Right ventricle myocardium superior (tissue), 1 donor: ENCODE measurements at regions not wholly inside any gene's neighbourhood (a gene's known extent, or its start where the extent isn't known, plus 50 kb on each side); places are given as distances from the start of the nearest gene placed in this dataset.

Source experiments
- ATAC-seq: fragments of 200-7000 bp; cut with Tn5 transposase; one replicate; pipeline ENCODE4 v1.9.1; 2020; ENCODE audit warnings: mild to moderate bottlenecking; ENCODE audit not compliant: poor library complexity
- DNase-seq: peaks from one replicate; pipeline ENCODE4 v3.0.0-alpha.2; 2020
- intact Hi-C: fragments of 100-400 bp; cut with DNase I; formaldehyde crosslinking; loops from one replicate; pipeline ENCODE4 v1.11.2; 2022
- donor health status: DM: no; HTN: yes; CAD: no; lungs with severe emphysema.

GRCh38 chr7:115883629-115884028 is 146.9 kb downstream of the TFEC start:
- intact Hi-C loops, result no loop called here

GRCh38 chr7:115881476-115881875 is 149.1 kb downstream of the TFEC start:
- intact Hi-C loops, result no loop called here
- DNase-seq (no peak), ATAC-seq (no peak)

More at GRCh38 chr7:115883629-115884028, 146.9 kb downstream of the TFEC start:
- ATAC-seq (no peak), DNase-seq (no peak)

GRCh38 chr7:115879171-115879570 is 151.4 kb downstream of the TFEC start:
- intact Hi-C loops, result no loop called here

GRCh38 chr7:115869801-115870200 is 160.8 kb downstream of the TFEC start:
- ATAC-seq (no peak), DNase-seq (no peak)
- intact Hi-C loops, result no loop called here

More at GRCh38 chr7:115879171-115879570, 151.4 kb downstream of the TFEC start:
- ATAC-seq, result no peak
- no peak for DNase-seq

- intact Hi-C loops, result no loop called here
- DNase-seq, result no peak
- no peak for ATAC-seq
Observed at GRCh38 chr7:115869190-115869589, 161.4 kb downstream of the TFEC start.

GRCh38 chr7:115868369-115868768 is 162.2 kb downstream of the TFEC start:
- DNase-seq, result no peak
- ATAC-seq, result no peak
- intact Hi-C loops, result no loop called here

GRCh38 chr7:115864082-115864481 is 166.5 kb downstream of the TFEC start:
- no peak for DNase-seq
- intact Hi-C loops, result no loop called here
- ATAC-seq, result no peak

- DNase-seq, result no peak
- ATAC-seq, result no peak
- intact Hi-C loops, result no loop called here
Observed at GRCh38 chr7:115851291-115851690, 179.3 kb downstream of the TFEC start.

- ATAC-seq (no peak), DNase-seq (no peak)
- intact Hi-C loops, result no loop called here
Observed at GRCh38 chr7:115850774-115851173, 179.8 kb downstream of the TFEC start.

- intact Hi-C loops, result no loop called here
- no peak for DNase-seq
- no peak for ATAC-seq
Observed at GRCh38 chr7:115844857-115845256, 185.7 kb downstream of the TFEC start.

GRCh38 chr7:115840702-115841101 is 189.9 kb downstream of the TFEC start:
- no peak for ATAC-seq
- intact Hi-C loops, result no loop called here

GRCh38 chr7:115838829-115839228 is 191.7 kb downstream of the TFEC start:
- no peak for ATAC-seq
- intact Hi-C loops, result no loop called here
- DNase-seq, result no peak

More at GRCh38 chr7:115840702-115841101, 189.9 kb downstream of the TFEC start:
- DNase-seq, result no peak

- ATAC-seq (no peak), DNase-seq (no peak)
- intact Hi-C loops, result no loop called here
Observed at GRCh38 chr7:115831371-115831770, 199.2 kb downstream of the TFEC start.

GRCh38 chr7:115827305-115828045 is 203.1 kb downstream of the TFEC start:
- no peak for ATAC-seq
- intact Hi-C loops, result no loop called here

GRCh38 chr7:115825456-115826115 is 205.0 kb downstream of the TFEC start:
- intact Hi-C loops, result no loop called here
- ATAC-seq (no peak), DNase-seq (no peak)

More at GRCh38 chr7:115827305-115828045, 203.1 kb downstream of the TFEC start:
- DNase-seq, result no peak

- ATAC-seq (no peak), DNase-seq (no peak)
- intact Hi-C loops, result no loop called here
Observed at GRCh38 chr7:115822801-115823200, 207.8 kb downstream of the TFEC start.

GRCh38 chr7:115822380-115822779 is 208.2 kb downstream of the TFEC start:
- ATAC-seq (no peak), DNase-seq (no peak)
- intact Hi-C loops, result no loop called here

GRCh38 chr7:115816318-115816974 is 214.1 kb downstream of the TFEC start:
- intact Hi-C loops, result no loop called here
- ATAC-seq (no peak), DNase-seq (no peak)

GRCh38 chr7:115812794-115813193 is 217.8 kb downstream of the TFEC start:
- no peak for ATAC-seq
- intact Hi-C loops, result no loop called here
- DNase-seq, result no peak

GRCh38 chr7:115805458-115805857 is 225.1 kb downstream of the TFEC start:
- intact Hi-C loops, result no loop called here
- no peak for DNase-seq
- ATAC-seq, result no peak
